A673 (cell line): ENCODE measurements at regions not wholly inside any gene's neighbourhood (a gene's known extent, or its start where the extent isn't known, plus 50 kb on each side); places are given as distances from the start of the nearest gene placed in this dataset.

ENCODE experiments used
- EZH2 ChIP-seq: fragments of 200-600 bp; sonication (generic); IDR thresholded peaks from 2 replicates; pipeline ENCODE4 v1.6.1; 2017; ENCODE audit warnings: borderline replicate concordance, low read depth, mild to moderate bottlenecking, mixed read lengths, antibody characterized with exemption, low read length; ENCODE audit not compliant: poor library complexity, severe bottlenecking
- TF ChIP-seq, protein P1 (sequence below): fragments of 300-800, 200-600 bp; sonication (generic); conservative IDR thresholded peaks from 2 replicates; pipeline ENCODE4 v1.5.1; 2017; ENCODE audit warnings: low read depth, mild to moderate bottlenecking, antibody characterized with exemption, low read length, moderate library complexity, mixed read lengths

GRCh38 chr16:51353055-51353454 lies 202.0 kb upstream of the SALL1 start:
- TF ChIP-seq, protein P1, sequence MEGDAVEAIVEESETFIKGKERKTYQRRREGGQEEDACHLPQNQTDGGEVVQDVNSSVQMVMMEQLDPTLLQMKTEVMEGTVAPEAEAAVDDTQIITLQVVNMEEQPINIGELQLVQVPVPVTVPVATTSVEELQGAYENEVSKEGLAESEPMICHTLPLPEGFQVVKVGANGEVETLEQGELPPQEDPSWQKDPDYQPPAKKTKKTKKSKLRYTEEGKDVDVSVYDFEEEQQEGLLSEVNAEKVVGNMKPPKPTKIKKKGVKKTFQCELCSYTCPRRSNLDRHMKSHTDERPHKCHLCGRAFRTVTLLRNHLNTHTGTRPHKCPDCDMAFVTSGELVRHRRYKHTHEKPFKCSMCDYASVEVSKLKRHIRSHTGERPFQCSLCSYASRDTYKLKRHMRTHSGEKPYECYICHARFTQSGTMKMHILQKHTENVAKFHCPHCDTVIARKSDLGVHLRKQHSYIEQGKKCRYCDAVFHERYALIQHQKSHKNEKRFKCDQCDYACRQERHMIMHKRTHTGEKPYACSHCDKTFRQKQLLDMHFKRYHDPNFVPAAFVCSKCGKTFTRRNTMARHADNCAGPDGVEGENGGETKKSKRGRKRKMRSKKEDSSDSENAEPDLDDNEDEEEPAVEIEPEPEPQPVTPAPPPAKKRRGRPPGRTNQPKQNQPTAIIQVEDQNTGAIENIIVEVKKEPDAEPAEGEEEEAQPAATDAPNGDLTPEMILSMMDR, result no peak
- TF ChIP-seq EZH2, result no peak
